HL-60 (cell line): ENCODE measurements at regions not wholly inside any gene's neighbourhood (a gene's known extent, or its start where the extent isn't known, plus 50 kb on each side); places are given as distances from the start of the nearest gene placed in this dataset.

Experiments used
- DNase-seq, 2 experiments: peaks; one replicate each; pipeline ENCODE4 v3.0.0-alpha.2; 2010 to 2020; ENCODE audit warnings: low read depth in 1 of 2, low spot score in 1 of 2
- H3K27ac ChIP-seq: fragments of 250-450 bp; sonication (Bioruptor Pico); replicated peaks from 2 replicates; pipeline ENCODE4 v1.5.1; 2020; ENCODE audit warnings: mild to moderate bottlenecking, moderate library complexity
- H3K27me3 ChIP-seq: fragments of 250-450 bp; sonication (Bioruptor Pico); 2 replicates; pipeline ENCODE4 v1.5.1; 2021; ENCODE audit warnings: mild to moderate bottlenecking, moderate library complexity; ENCODE audit not compliant: insufficient read depth, poor library complexity, severe bottlenecking
- H3K4me3 ChIP-seq: replicated peaks from 2 replicates; pipeline ENCODE4 v1.5.1; 2011; ENCODE audit warnings: mild to moderate bottlenecking, control low read depth, low read length; ENCODE audit not compliant: insufficient read depth
- CTCF ChIP-seq: IDR thresholded peaks from one replicate; pipeline ENCODE4 v1.5.1; 2011; ENCODE audit warnings: low read length, control low read depth, inconsistent platforms; ENCODE audit not compliant: insufficient read depth
- GABPA ChIP-seq: IDR thresholded peaks from 2 replicates; pipeline ENCODE4 v1.6.1; 2012; ENCODE audit warnings: low read depth
- POLR2AphosphoS5 ChIP-seq: IDR thresholded peaks from 2 replicates; pipeline ENCODE4 v1.6.1; 2012; ENCODE audit warnings: low read depth
- REST ChIP-seq: IDR thresholded peaks from 2 replicates; pipeline ENCODE4 v1.6.1; 2012; ENCODE audit warnings: low read depth; ENCODE audit not compliant: insufficient replicate concordance
- SPI1 ChIP-seq: IDR thresholded peaks from 2 replicates; pipeline ENCODE4 v1.6.1; 2012; ENCODE audit warnings: low read depth, mild to moderate bottlenecking, borderline replicate concordance

- H3K27ac ChIP-seq: no peak overlapping the region
- no peak overlapping the region for H3K4me3 ChIP-seq
- TF ChIP-seq GABPA: no peak
- TF ChIP-seq REST: no peak
- TF ChIP-seq SPI1: no peak
- no peak for TF ChIP-seq POLR2AphosphoS5
- TF ChIP-seq CTCF: no peak
- no peak for DNase-seq
- H3K27me3 ChIP-seq: no peaks in the 10 kb centered on the region
Measured at GRCh38 chr11:15779518-15779917, 576.8 kb downstream of the SOX6 start.

GRCh38 chr11:15780382-15780781, 576.0 kb downstream of the SOX6 start:
- Histone ChIP-seq H3K27me3 (no peaks in the 10 kb centered on the region), H3K4me3 (no peak overlapping the region), H3K27ac (no peak overlapping the region)
- TF ChIP-seq REST: no peak
- no peak for TF ChIP-seq SPI1
- TF ChIP-seq POLR2AphosphoS5: no peak
- TF ChIP-seq CTCF: no peak
- no peak for TF ChIP-seq GABPA
- no peak for DNase-seq

GRCh38 chr11:15780837-15781236, 575.5 kb downstream of the SOX6 start:
- DNase-seq: no peak
- no peak for TF ChIP-seq REST
- no peak for TF ChIP-seq POLR2AphosphoS5
- no peak for TF ChIP-seq CTCF
- no peak for TF ChIP-seq SPI1
- no peak for TF ChIP-seq GABPA
- no peaks in the 10 kb centered on the region for H3K27me3 ChIP-seq
- H3K27ac ChIP-seq: no peak overlapping the region
- no peak overlapping the region for H3K4me3 ChIP-seq
